Tibial nerve (tissue), 4 donors: ENCODE measurements at regions not wholly inside any gene's neighbourhood (a gene's known extent, or its start where the extent isn't known, plus 50 kb on each side); places are given as distances from the start of the nearest gene placed in this dataset.

Experiments
- CTCF ChIP-seq, 5 experiments: fragments of 200-600 bp in 3 of 5; fragments of 450-650 bp in 2 of 5; sonication (generic) in 3 of 5; IDR thresholded peaks; one replicate each; pipeline ENCODE4 v1.5.1; 2016 to 2019; ENCODE audit warnings: antibody characterized with exemption in 5 of 5, mild to moderate bottlenecking in 3 of 5, moderate library complexity in 2 of 5
- EP300 ChIP-seq, 2 donors: sonication (generic); formaldehyde crosslinking; IDR thresholded peaks; one replicate each; pipeline ENCODE4 v1.6.1; 2017; ENCODE audit warnings: antibody characterized with exemption in 2 of 2, mild to moderate bottlenecking in 1 of 2
- POLR2A ChIP-seq, 2 donors: fragments of 450-650 bp; IDR thresholded peaks; one replicate each; pipeline ENCODE4 v1.6.1; 2017; ENCODE audit warnings: antibody characterized with exemption in 2 of 2, mild to moderate bottlenecking in 2 of 2, moderate library complexity in 2 of 2

GRCh38 chr13:81540777-81541176, 1199.9 kb upstream of the SPRY2 start:
- no peak for TF ChIP-seq POLR2A (IDR thresholded peaks at IDR 0.05)
- peak in 3 of 5 experiments; percentile 14 to 32 (median 17) for TF ChIP-seq CTCF (IDR thresholded peaks at IDR 0.05)
- TF ChIP-seq EP300 (IDR thresholded peaks at IDR 0.05): no peak
